Astrocyte of the spinal cord (primary cell): ENCODE measurements at regions not wholly inside any gene's neighbourhood (a gene's known extent, or its start where the extent isn't known, plus 50 kb on each side); places are given as distances from the start of the nearest gene placed in this dataset.

Experiments
- DNase-seq: peaks from one replicate; pipeline ENCODE4 v3.0.0; 2011; ENCODE audit warnings: low read depth, low spot score
- H3K4me3 ChIP-seq: 2 replicates; pipeline ENCODE4 v1.5.1; 2011; ENCODE audit warnings: low read depth, mild to moderate bottlenecking, low read length, moderate library complexity
- in situ Hi-C: cut with HindIII; loops from 2 replicates; pipeline ENCODE4 v1.10.0; 2017; ENCODE audit warnings: low sequenced_read_pairs
- TF ChIP-seq, protein P1 (sequence below): IDR thresholded peaks from 2 replicates; pipeline ENCODE4 v1.5.1; 2012; ENCODE audit warnings: low read depth, mild to moderate bottlenecking, low read length, inconsistent platforms

DNA sequence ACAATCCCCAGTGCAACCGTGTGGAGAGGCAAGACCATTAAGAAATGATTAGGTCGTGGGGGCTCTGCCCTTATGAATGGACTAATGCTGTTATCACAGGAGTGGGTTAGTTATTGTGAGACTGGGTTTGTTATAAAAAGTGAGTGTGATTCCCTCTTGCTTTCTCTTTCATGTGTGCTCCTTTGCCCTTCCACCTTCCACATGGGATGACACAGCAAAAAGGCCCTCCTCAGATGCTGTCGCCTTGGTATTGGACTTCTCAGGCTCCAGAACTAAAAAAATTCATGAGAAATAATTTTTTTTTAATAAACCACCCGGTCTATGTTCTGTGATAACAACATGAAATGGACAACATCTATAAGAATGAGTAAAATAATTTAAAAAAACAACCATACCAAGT is 136.1 kb upstream of the PCBD1 start:
- no peak for DNase-seq
- in situ Hi-C loops: no loop called here
- TF ChIP-seq, protein P1, sequence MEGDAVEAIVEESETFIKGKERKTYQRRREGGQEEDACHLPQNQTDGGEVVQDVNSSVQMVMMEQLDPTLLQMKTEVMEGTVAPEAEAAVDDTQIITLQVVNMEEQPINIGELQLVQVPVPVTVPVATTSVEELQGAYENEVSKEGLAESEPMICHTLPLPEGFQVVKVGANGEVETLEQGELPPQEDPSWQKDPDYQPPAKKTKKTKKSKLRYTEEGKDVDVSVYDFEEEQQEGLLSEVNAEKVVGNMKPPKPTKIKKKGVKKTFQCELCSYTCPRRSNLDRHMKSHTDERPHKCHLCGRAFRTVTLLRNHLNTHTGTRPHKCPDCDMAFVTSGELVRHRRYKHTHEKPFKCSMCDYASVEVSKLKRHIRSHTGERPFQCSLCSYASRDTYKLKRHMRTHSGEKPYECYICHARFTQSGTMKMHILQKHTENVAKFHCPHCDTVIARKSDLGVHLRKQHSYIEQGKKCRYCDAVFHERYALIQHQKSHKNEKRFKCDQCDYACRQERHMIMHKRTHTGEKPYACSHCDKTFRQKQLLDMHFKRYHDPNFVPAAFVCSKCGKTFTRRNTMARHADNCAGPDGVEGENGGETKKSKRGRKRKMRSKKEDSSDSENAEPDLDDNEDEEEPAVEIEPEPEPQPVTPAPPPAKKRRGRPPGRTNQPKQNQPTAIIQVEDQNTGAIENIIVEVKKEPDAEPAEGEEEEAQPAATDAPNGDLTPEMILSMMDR: no peak
- no peak overlapping the region for H3K4me3 ChIP-seq

DNA sequence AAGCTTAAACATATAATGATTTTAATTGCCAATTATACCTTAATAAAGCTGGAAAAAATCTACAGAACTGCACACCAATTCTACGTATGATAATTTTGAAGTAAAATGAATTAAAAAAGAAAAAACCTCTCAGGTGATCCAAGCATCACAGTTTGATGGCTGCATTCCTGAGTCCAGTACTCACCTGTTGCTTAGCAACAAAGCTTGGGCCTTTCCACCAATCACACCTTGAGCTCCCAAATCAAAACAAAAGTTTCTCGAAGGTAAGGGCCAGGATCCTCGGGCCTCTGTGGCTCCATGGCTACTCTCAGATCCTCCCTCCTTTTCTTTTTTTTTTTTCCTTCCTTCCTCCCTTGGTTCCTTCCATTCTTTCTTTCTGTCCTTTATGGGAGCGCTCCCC is 137.2 kb upstream of the PCBD1 start:
- no peak for DNase-seq
- TF ChIP-seq, protein P1: no peak
- H3K4me3 ChIP-seq: no peak overlapping the region
- in situ Hi-C loops: no loop called here

DNA sequence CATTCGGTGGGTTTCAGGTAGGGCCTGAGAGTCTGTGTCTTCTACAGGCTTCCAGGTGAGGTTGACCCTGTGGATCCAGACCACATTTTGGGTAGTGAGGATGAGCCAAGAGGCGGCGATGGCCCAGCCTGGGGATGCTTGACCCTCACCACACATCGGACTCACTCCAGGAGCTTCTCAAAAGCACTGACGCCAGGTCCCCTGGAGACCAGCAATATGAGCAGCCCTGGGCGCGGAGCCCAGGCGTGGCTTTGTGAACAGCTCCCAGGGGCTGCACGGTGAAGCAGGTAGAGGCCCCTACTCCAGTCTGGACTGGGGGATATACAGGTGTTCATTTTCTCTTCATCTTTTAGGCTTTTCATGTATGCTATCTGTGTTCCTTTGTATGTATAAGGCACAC is 139.7 kb upstream of the PCBD1 start:
- DNase-seq: no peak
- in situ Hi-C loops: no loop called here
- no peak overlapping the region for H3K4me3 ChIP-seq
- TF ChIP-seq, protein P1: no peak

DNA sequence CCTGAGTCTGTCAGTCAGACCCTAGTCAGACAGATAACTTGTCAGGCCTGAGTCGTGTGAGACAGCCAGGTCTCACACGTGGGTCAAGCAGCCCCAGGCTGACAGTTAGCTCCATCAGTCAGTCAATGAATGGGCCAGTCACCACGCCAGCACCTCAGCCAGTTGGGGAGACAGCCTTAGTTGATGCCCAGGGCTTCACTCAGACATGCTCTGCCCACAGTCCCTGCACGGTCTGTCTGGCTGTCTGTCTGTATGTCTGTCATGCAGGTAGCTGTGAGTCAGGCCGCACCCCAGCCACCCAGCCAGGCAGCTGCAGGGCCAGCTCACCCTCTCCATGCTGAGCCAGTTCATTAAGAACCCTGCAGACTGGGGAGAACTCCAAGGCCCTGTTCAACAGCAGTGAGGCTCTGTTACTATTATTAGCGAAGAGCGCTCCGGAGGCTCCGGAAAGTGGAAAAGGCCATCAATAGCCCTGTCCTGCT is 141.1 kb upstream of the PCBD1 start:
- DNase-seq: no peak
- TF ChIP-seq, protein P1: no peak
- H3K4me3 ChIP-seq: no peak overlapping the region
- in situ Hi-C loops: no loop called here

DNA sequence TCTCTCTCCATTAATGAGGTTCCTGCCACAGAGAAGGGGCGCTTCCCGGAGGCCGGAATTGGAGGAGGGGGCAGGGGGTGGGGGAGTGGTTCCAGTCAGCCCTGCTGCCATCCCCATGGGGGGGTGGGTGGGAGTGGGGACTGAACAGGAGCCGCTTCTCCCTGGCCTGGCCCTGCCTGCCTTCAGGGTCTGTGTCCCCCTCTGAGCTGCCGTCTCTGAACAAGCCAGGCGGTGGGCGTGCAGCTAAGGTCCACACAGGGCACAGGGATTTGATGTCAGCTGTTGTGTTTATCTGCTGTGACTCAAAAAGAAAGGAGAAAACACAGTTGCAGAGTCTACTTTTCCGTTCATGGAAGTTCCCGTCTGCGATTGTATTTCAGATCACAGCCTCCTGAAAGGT is 141.5 kb upstream of the PCBD1 start:
- TF ChIP-seq, protein P1: no peak
- no peak overlapping the region for H3K4me3 ChIP-seq
- DNase-seq: no peak
- in situ Hi-C loops: no loop called here

DNA sequence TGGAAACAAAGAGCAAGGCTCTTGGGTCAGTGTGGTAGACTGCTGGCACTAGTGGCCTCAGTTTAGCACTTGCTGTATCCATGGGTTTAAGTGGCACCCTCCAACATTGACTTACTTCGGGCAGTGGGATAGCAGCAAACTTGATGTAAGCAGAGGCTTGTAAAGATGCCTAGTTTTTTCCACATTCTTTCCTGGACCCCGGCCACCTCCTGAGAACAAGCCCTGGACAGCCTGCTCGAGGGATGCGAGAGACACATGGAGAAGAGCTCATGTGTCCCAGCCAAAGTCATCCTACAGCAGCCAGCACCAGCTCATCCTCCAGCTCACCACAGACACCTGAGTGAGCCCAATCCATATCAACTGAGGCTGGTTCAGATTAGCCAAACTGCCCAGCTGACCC is 142.7 kb upstream of the PCBD1 start:
- DNase-seq: no peak
- TF ChIP-seq, protein P1: no peak
- in situ Hi-C loops: no loop called here
- H3K4me3 ChIP-seq: no peak overlapping the region

DNA sequence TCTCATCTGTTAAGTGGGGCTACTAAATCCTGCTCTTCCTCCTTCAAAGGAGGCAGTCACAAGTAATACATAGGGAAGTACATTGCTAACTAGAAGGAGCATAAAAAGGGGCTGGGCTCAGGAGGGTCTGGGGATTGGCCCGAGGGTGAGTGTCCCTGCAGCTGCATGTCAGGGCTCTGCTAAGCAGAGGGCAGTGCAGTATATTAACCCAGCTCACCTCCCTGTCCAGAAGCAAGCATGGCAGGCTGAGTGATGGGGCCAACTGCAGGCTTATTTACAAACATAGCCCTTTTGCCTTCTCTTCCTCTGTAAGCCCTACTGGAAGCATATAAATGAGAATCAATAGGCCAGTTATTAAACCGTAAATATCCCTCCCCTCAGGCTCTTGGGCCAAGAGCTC is 143.2 kb upstream of the PCBD1 start:
- no peak for DNase-seq
- TF ChIP-seq, protein P1: no peak
- in situ Hi-C loops: no loop called here
- no peak overlapping the region for H3K4me3 ChIP-seq
